Spleen (tissue), 11 donors: ENCODE measurements at regions not wholly inside any gene's neighbourhood (a gene's known extent, or its start where the extent isn't known, plus 50 kb on each side); places are given as distances from the start of the nearest gene placed in this dataset.

Experiments used
- DNase-seq: peaks from one replicate; pipeline ENCODE4 v3.0.0-alpha.2; 2020
- H3K27ac ChIP-seq, 8 donors: fragments of 200-600 bp; sonication (generic) in 7 of 8; 1 replicate in 4 of 8; 2 replicates in 4 of 8; pipeline versions ENCODE4 v1.5.0 to v1.8.0; 2016 to 2021; ENCODE audit warnings: inconsistent platforms in 4 of 8, mild to moderate bottlenecking in 4 of 8, moderate library complexity in 1 of 8
- H3K27me3 ChIP-seq, 7 donors: fragments of 200-600 bp; sonication (generic) in 6 of 7; replicated peaks in 1 of 7; 1 replicate in 4 of 7; 2 replicates in 3 of 7; pipeline versions ENCODE4 v1.5.0 to v1.8.0; 2016 to 2021; ENCODE audit warnings: inconsistent platforms in 3 of 7, mild to moderate bottlenecking in 1 of 7
- H3K36me3 ChIP-seq, 6 donors: fragments of 200-600 bp; sonication (generic) in 5 of 6; 1 replicate in 4 of 6; 2 replicates in 2 of 6; pipeline versions ENCODE4 v1.5.0 to v1.8.0; 2016 to 2021; ENCODE audit warnings: inconsistent platforms in 2 of 6
- H3K4me1 ChIP-seq, 6 donors: fragments of 200-600 bp; sonication (generic) in 5 of 6; 1 replicate in 3 of 6; 2 replicates in 3 of 6; pipeline versions ENCODE4 v1.5.0 to v1.8.0; 2016 to 2021; ENCODE audit warnings: inconsistent platforms in 3 of 6
- H3K4me3 ChIP-seq, 8 donors: fragments of 200-600 bp; sonication (generic) in 7 of 8; 1 replicate in 4 of 8; 2 replicates in 4 of 8; pipeline versions ENCODE4 v1.5.0 to v1.8.0; 2016 to 2021; ENCODE audit warnings: inconsistent platforms in 4 of 8, mild to moderate bottlenecking in 4 of 8, moderate library complexity in 2 of 8
- H3K9me3 ChIP-seq, 8 donors: fragments of 200-600 bp; sonication (generic) in 7 of 8; 1 replicate in 4 of 8; 2 replicates in 4 of 8; pipeline versions ENCODE4 v1.5.0 to v1.8.0; 2016 to 2021; ENCODE audit warnings: inconsistent platforms in 4 of 8
- POLR2A ChIP-seq, 3 donors: fragments of 450-650 bp; IDR thresholded peaks; one replicate each; pipeline ENCODE4 v1.5.1; 2017; ENCODE audit warnings: antibody characterized with exemption in 3 of 3, mild to moderate bottlenecking in 1 of 3
- POLR2AphosphoS5 ChIP-seq, 3 donors: sonication (generic); formaldehyde crosslinking; IDR thresholded peaks; one replicate each; pipeline ENCODE4 v1.5.1; 2017; ENCODE audit warnings: antibody characterized with exemption in 3 of 3
- WGBS, 5 donors: extraction: QIAGEN DNeasy Blood & Tissue Kit in 3 of 5; methylation state at CpG; one replicate each; pipeline versions ENCODE4 v1.1.5 to v1.1.7; 2013 to 2018; 5-methylcytosine and 5-hydroxymethylcytosine counted together
- intact Hi-C: fragments of 100-400 bp; cut with DNase I; formaldehyde crosslinking; loops from one replicate; pipeline ENCODE4 v1.15.0; 2023; ENCODE audit warnings: low total_unique reads
- TF ChIP-seq, protein P1 (sequence below), 11 experiments: fragments of 200-600 bp in 7 of 11; fragments of 450-650 bp in 4 of 11; sonication (generic) in 4 of 11; IDR thresholded peaks in 8 of 11; conservative IDR thresholded peaks in 3 of 11; 1 replicate in 7 of 11; 2 replicates in 4 of 11; pipeline versions ENCODE4 v1.4.0 to v1.8.0; 2016 to 2021; ENCODE audit warnings: antibody characterized with exemption in 11 of 11, inconsistent platforms in 4 of 11, mild to moderate bottlenecking in 1 of 11
- donor health status: healthy with polysubstance abuse.
- donor health status: DM: no; HTN: no; CAD: no; lungs with moderate emphysema.
- donor health status: DM: no; HTN: no; CAD: no.
- donor health status: Bipolar disorder and iron deficiency.
- donor health status: healthy.
- donor health status: DM: no; HTN: no; CAD: no.
- donor health status: DM: yes; HTN: yes; CAD: no.

DNA sequence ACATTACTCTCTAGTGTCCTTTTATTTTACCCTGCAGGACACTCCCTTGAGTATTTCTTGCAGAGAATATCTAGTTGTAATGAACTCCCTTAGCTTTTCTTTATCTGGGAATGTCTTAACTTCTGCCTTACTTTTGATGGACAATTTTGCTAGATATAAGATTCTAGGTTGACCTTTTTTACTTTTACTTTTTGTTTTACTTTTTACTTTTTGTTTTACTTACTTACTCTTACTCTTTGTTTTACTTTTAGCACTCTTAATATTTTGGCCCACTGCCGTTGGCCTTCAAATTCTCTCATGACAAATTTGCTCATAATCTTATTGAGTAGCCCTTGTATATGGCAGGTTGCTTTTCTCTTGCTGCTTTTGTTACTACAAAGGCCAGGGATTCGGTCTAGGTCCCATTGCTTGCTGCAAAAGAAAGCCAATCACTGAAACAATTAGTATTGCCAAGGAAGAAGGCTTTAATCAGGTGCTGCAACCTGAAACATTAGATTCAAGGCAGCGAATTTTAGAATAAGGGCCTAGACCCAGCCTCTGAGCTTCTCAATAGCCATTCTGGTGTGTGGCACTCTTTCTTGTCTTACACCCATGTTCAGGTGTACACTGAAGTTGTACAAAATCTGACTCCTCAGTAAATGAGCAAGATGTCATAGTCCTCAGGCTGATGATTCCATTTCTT is 137.0 kb downstream of the TES start:
- WGBS, 5 donors, result 76 to 92% (median 83%) methylated on average over 3 of the region's 3 CpGs
- DNase-seq, result no peak
- Histone ChIP-seq H3K9me3 (peaks cover 0 to 6% (median 0%) of the 10 kb centered on the region in 8 donors), H3K27me3 (no peaks in the 10 kb centered on the region), H3K4me1 (no peaks in the 10 kb centered on the region), H3K27ac (no peak overlapping the region), H3K4me3 (no peak overlapping the region), H3K36me3 (no peaks in the 10 kb centered on the region)
- TF ChIP-seq, protein P1, sequence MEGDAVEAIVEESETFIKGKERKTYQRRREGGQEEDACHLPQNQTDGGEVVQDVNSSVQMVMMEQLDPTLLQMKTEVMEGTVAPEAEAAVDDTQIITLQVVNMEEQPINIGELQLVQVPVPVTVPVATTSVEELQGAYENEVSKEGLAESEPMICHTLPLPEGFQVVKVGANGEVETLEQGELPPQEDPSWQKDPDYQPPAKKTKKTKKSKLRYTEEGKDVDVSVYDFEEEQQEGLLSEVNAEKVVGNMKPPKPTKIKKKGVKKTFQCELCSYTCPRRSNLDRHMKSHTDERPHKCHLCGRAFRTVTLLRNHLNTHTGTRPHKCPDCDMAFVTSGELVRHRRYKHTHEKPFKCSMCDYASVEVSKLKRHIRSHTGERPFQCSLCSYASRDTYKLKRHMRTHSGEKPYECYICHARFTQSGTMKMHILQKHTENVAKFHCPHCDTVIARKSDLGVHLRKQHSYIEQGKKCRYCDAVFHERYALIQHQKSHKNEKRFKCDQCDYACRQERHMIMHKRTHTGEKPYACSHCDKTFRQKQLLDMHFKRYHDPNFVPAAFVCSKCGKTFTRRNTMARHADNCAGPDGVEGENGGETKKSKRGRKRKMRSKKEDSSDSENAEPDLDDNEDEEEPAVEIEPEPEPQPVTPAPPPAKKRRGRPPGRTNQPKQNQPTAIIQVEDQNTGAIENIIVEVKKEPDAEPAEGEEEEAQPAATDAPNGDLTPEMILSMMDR (IDR thresholded peaks at IDR 0.05 in 8 of 11, conservative IDR thresholded peaks at IDR 0.05 in 3 of 11), result no peak
- TF ChIP-seq POLR2AphosphoS5 (IDR thresholded peaks at IDR 0.05) (no peak), POLR2A (IDR thresholded peaks at IDR 0.05) (no peak)
- intact Hi-C loops, result no loop called here

DNA sequence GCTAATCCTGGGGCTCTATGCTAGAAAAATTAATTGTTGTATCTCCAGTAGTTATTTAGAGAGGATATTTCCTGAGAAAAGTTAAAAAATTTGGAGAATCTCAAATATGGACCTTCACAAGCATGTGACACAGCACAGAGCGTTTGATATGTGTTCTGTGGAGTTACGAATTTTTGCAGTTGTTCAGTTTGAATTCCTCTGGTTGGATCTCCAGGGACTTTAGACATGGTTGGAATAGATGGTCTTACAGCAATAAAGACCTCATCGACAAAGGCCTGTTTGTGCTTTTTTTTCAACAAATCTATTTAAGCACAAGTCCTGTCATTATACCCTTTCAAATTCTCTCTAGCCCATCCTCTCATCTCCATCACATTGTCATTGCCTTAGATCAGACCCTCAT is 138.0 kb downstream of the TES start:
- WGBS, 5 donors, result 62 to 83% (median 76%) methylated on average over 3 of the region's 3 CpGs
- H3K4me3 ChIP-seq, result no peak overlapping the region
- no peak for TF ChIP-seq POLR2A (IDR thresholded peaks at IDR 0.05)

DNA sequence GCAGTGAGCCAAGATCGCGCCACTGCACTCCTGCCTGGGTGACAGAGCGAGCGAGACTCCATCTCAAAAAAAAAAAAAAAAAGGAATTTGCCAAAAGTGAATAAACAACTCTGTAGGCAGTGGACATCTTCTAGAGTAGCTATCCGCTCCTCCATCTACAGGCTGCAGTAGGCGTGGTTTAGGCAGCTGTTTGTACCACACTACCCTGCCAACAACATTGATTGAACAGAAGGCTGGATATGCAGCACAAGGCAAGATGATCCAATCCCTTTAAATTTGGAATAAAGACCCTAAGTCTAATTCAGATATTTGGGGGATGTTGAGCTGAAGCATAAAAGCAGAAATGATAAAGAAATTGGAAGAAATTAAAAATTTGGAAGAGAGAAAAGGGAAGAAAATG is 141.6 kb downstream of the TES start:
- peaks cover 0 to 6% (median 0%) of the 10 kb centered on the region in 8 donors for H3K9me3 ChIP-seq
- peaks cover 0 to 32% (median 8%) of the 10 kb centered on the region in 6 donors for H3K4me1 ChIP-seq
- WGBS, 5 donors, result 95 to 98% (median 97%) methylated on average over 6 of the region's 6 CpGs
- peak overlapping the region in 2 of 8 donors; percentile 76 to 83 for H3K27ac ChIP-seq
- TF ChIP-seq POLR2A (IDR thresholded peaks at IDR 0.05) (no peak), POLR2AphosphoS5 (IDR thresholded peaks at IDR 0.05) (no peak)
- TF ChIP-seq, protein P1 (IDR thresholded peaks at IDR 0.05 in 8 of 11, conservative IDR thresholded peaks at IDR 0.05 in 3 of 11), result no peak
- intact Hi-C loops, result no loop called here
- H3K36me3 ChIP-seq, result no peaks in the 10 kb centered on the region
- no peak overlapping the region for H3K4me3 ChIP-seq
- no peak for DNase-seq
- H3K27me3 ChIP-seq, result no peaks in the 10 kb centered on the region

More for the DNA sequence above, 138.0 kb downstream of the TES start:
- Histone ChIP-seq H3K9me3 (peaks cover 0 to 6% (median 0%) of the 10 kb centered on the region in 8 donors), H3K36me3 (no peaks in the 10 kb centered on the region), H3K27me3 (no peaks in the 10 kb centered on the region), H3K27ac (no peak overlapping the region), H3K4me1 (peaks cover 0 to 3% (median 0%) of the 10 kb centered on the region in 6 donors)
- intact Hi-C loops, result no loop called here
- no peak for DNase-seq

DNA sequence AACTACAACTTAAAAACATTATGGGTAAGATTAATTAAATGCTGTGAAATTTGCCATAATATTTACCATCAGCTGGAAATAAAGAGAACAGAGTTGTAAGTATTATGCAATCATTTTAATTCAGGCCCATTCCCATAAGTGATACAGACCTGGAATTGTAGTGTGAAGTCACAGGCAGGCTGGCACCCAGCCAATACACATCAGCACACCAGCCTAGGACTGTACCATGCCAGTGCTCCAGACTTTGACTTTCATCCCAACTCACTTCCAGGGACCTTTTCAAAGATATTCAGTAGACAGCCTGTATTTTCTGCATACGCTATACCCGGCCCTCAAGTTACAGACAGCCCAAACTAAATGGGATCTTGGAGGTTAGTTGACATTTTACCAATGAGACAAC is 143.3 kb downstream of the TES start:
- WGBS, 5 donors, result 72 to 90% (median 80%) methylated on average over 2 of the region's 2 CpGs
- H3K36me3 ChIP-seq, result no peaks in the 10 kb centered on the region
- H3K27me3 ChIP-seq, result no peaks in the 10 kb centered on the region
- intact Hi-C loops, result no loop called here
- H3K27ac ChIP-seq, result peak overlapping the region; percentile 64 to 89 (median 79)
- H3K4me3 ChIP-seq, result no peak overlapping the region
- no peak for DNase-seq
- no peak for TF ChIP-seq POLR2AphosphoS5 (IDR thresholded peaks at IDR 0.05)
- TF ChIP-seq, protein P1 (IDR thresholded peaks at IDR 0.05 in 8 of 11, conservative IDR thresholded peaks at IDR 0.05 in 3 of 11), result peak in 1 of 11 experiments; percentile 1
- no peaks in the 10 kb centered on the region for H3K9me3 ChIP-seq
- peaks cover 0 to 39% (median 9%) of the 10 kb centered on the region in 6 donors for H3K4me1 ChIP-seq
